ENCODE measurements at regions not wholly inside any gene's neighbourhood (a gene's known extent, or its start where the extent isn't known, plus 50 kb on each side); places are given as distances from the start of the nearest gene placed in this dataset.

GRCh38 chr7:116327135-116327534 is 116.8 kb downstream of the TES start:
- no peak for DNase-seq
- TF ChIP-seq, protein P1, sequence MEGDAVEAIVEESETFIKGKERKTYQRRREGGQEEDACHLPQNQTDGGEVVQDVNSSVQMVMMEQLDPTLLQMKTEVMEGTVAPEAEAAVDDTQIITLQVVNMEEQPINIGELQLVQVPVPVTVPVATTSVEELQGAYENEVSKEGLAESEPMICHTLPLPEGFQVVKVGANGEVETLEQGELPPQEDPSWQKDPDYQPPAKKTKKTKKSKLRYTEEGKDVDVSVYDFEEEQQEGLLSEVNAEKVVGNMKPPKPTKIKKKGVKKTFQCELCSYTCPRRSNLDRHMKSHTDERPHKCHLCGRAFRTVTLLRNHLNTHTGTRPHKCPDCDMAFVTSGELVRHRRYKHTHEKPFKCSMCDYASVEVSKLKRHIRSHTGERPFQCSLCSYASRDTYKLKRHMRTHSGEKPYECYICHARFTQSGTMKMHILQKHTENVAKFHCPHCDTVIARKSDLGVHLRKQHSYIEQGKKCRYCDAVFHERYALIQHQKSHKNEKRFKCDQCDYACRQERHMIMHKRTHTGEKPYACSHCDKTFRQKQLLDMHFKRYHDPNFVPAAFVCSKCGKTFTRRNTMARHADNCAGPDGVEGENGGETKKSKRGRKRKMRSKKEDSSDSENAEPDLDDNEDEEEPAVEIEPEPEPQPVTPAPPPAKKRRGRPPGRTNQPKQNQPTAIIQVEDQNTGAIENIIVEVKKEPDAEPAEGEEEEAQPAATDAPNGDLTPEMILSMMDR (IDR thresholded peaks at IDR 0.05), result no peak
- H3K36me3 ChIP-seq, result no peaks in the 10 kb centered on the region
- H3K4me1 ChIP-seq, result peaks cover 0 to 74% (median 19%) of the 10 kb centered on the region in 4 donors
- no peaks in the 10 kb centered on the region for H3K9me3 ChIP-seq
- no peak overlapping the region for H3K4me3 ChIP-seq
- H3K27me3 ChIP-seq, result no peaks in the 10 kb centered on the region
- intact Hi-C loops (cut with DNase I; ENCODE audit: low total_unique reads), result no loop called here
- peak overlapping the region; percentile 70 to 71 for H3K27ac ChIP-seq

GRCh38 chr7:116327752-116328151 is 117.4 kb downstream of the TES start:
- no peaks in the 10 kb centered on the region for H3K9me3 ChIP-seq
- H3K4me3 ChIP-seq, result no peak overlapping the region
- no peaks in the 10 kb centered on the region for H3K27me3 ChIP-seq
- no peak for DNase-seq
- TF ChIP-seq, protein P1 (IDR thresholded peaks at IDR 0.05), result no peak
- no peaks in the 10 kb centered on the region for H3K36me3 ChIP-seq
- intact Hi-C loops (cut with DNase I; ENCODE audit: low total_unique reads), result no loop called here
- H3K4me1 ChIP-seq, result peaks cover 0 to 72% (median 19%) of the 10 kb centered on the region in 4 donors
- H3K27ac ChIP-seq, result peak overlapping the region; percentile 70 to 71

DNA sequence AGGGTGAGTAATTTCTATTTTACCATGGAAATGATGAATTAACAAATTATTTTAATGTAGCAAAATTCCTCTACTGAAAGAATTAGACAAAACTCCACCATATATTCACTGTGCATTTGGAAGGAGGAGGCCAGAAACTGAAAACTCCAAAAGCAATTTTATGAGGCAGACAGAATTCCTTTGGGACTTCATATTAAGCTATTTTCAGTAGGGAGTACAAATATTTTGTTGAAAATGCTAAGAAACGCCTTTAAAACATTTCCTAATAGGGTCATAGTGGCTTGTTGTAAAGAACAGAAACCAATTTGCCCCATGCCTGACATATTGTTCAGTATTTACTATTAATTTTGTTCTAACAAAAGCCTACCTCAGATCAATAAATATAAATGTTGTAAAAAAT is 117.8 kb downstream of the TES start:
- TF ChIP-seq, protein P1 (IDR thresholded peaks at IDR 0.05), result no peak
- no peaks in the 10 kb centered on the region for H3K27me3 ChIP-seq

GRCh38 chr7:116329686-116330503 is 119.6 kb downstream of the TES start:
- TF ChIP-seq, protein P1 (IDR thresholded peaks at IDR 0.05), result no peak
- H3K4me1 ChIP-seq, result peaks cover 0 to 52% (median 19%) of the 10 kb centered on the region in 4 donors
- intact Hi-C loops (cut with DNase I; ENCODE audit: low total_unique reads), result no loop called here

More for the DNA sequence above, 117.8 kb downstream of the TES start:
- Histone ChIP-seq H3K36me3 (no peaks in the 10 kb centered on the region), H3K4me3 (no peak overlapping the region), H3K9me3 (no peaks in the 10 kb centered on the region), H3K27ac (peak overlapping the region; percentile 70 to 71), H3K4me1 (peaks cover 0 to 68% (median 19%) of the 10 kb centered on the region in 4 donors)
- intact Hi-C loops (cut with DNase I; ENCODE audit: low total_unique reads), result no loop called here
- no peak for DNase-seq

GRCh38 chr7:116331020-116331419 is 120.7 kb downstream of the TES start:
- TF ChIP-seq, protein P1 (IDR thresholded peaks at IDR 0.05), result no peak
- no peak for DNase-seq
- Histone ChIP-seq H3K36me3 (no peaks in the 10 kb centered on the region), H3K4me3 (no peak overlapping the region), H3K27ac (peak overlapping the region in 1 of 2 donors; percentile 70), H3K27me3 (no peaks in the 10 kb centered on the region), H3K9me3 (no peaks in the 10 kb centered on the region), H3K4me1 (peaks cover 0 to 47% (median 19%) of the 10 kb centered on the region in 4 donors)
- intact Hi-C loops (cut with DNase I; ENCODE audit: low total_unique reads), result no loop called here

More at GRCh38 chr7:116329686-116330503, 119.6 kb downstream of the TES start:
- Histone ChIP-seq H3K27ac (peak overlapping the region; percentile 70 to 71), H3K9me3 (no peaks in the 10 kb centered on the region), H3K36me3 (no peaks in the 10 kb centered on the region), H3K27me3 (no peaks in the 10 kb centered on the region), H3K4me3 (no peak overlapping the region)
- no peak for DNase-seq

All from tibial artery (tissue), 4 donors.